Ectodermal cell (in vitro differentiated cells): ENCODE measurements at regions not wholly inside any gene's neighbourhood (a gene's known extent, or its start where the extent isn't known, plus 50 kb on each side); places are given as distances from the start of the nearest gene placed in this dataset.

ENCODE experiments used
- H3K27ac ChIP-seq: 2 replicates; pipeline ENCODE4 v1.7.0; 2013; ENCODE audit warnings: mild to moderate bottlenecking, low read depth, low read length; ENCODE audit not compliant: insufficient read depth, poor library complexity, severe bottlenecking
- H3K27me3 ChIP-seq: 2 replicates; pipeline ENCODE4 v1.7.0; 2013; ENCODE audit warnings: mild to moderate bottlenecking, low read length; ENCODE audit not compliant: insufficient read depth, control insufficient read depth, poor library complexity, severe bottlenecking
- H3K36me3 ChIP-seq: one replicate; pipeline ENCODE4 v1.7.0; 2013; ENCODE audit warnings: low read length; ENCODE audit not compliant: control insufficient read depth, insufficient read depth
- H3K4me1 ChIP-seq: one replicate; pipeline ENCODE4 v1.7.0; 2013; ENCODE audit warnings: low read length; ENCODE audit not compliant: control insufficient read depth, insufficient read depth
- H3K4me3 ChIP-seq: 2 replicates; pipeline ENCODE4 v1.7.0; 2013; ENCODE audit warnings: low read depth, low read length, control low read depth; ENCODE audit not compliant: insufficient read depth
- H3K9me3 ChIP-seq: 2 replicates; pipeline ENCODE4 v1.7.0; 2013; ENCODE audit warnings: mild to moderate bottlenecking, low read length, moderate library complexity; ENCODE audit not compliant: control insufficient read depth
- WGBS, 2 experiments: methylation state at CpG; one replicate each; pipeline ENCODE4 v1.1.7; 2013; ENCODE audit warnings: missing lambda C conversion rate in 2 of 2; 5-methylcytosine and 5-hydroxymethylcytosine counted together

DNA sequence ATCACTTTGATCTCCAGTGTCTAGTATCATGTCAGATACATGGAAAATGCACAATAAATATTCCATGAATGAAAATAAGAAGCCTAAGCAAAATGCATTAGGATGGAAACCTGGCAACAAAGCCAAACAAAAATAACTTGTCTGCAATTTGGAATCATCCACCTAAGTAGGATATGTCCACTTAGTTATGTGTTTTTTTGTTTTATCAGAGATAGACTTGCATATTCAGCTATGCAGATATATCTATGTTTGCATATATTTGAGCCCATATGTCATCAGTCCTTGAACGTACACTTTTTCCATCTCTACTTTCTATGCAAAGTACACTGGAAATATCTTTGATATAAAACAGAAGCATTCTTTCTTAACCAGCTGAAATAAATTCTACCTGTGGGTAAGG is 707.1 kb downstream of the EFNA5 start:
- H3K27me3 ChIP-seq, result no peaks in the 10 kb centered on the region
- no peaks in the 10 kb centered on the region for H3K36me3 ChIP-seq
- H3K9me3 ChIP-seq, result peaks cover 3% of the 10 kb centered on the region
- WGBS, 2 experiments, result 88% methylated on average over 1 of the region's 1 CpG; no CpG with 5 or more reads in 1 of the 2 experiments
- no peak overlapping the region for H3K27ac ChIP-seq
- no peaks in the 10 kb centered on the region for H3K4me1 ChIP-seq
- no peak overlapping the region for H3K4me3 ChIP-seq

DNA sequence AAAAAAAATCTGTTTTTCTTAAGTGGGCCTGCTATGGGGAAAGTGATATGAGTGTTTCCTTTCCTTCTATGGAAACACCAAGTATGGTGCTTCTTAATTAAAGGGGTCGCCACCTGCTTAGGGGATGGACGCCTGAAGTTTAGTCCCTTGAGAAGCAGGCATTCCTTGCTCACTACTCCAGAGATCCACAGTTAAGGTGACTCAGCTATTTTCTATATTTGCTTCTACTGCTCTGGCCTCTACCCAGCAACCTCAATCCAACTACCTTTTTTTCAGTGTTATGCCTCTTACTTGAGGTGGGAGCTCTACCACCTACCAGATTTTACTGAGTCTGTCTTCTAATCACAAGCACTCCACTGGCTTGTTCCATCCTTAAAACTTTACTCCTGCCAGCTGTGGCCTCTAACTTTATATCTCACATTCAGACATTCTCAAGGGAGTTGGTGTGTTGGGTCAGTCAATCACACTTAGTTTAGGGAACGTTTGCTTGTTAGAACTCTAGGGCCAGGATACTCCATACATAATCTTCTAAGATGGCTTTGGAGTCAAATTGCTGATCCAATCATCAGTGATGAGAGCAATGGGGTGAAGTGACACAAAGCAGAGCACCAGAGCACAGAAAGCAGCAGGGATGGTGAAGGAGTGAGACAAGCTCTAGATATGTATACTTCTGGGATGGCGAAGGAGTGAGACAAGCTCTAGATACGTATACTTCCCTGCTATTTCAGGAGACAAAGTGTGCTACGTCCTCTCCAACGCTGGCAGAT is 708.1 kb downstream of the EFNA5 start:
- WGBS, 2 experiments, result 93 to 94% methylated on average over 7 of the region's 7 CpGs
- no peaks in the 10 kb centered on the region for H3K36me3 ChIP-seq

DNA sequence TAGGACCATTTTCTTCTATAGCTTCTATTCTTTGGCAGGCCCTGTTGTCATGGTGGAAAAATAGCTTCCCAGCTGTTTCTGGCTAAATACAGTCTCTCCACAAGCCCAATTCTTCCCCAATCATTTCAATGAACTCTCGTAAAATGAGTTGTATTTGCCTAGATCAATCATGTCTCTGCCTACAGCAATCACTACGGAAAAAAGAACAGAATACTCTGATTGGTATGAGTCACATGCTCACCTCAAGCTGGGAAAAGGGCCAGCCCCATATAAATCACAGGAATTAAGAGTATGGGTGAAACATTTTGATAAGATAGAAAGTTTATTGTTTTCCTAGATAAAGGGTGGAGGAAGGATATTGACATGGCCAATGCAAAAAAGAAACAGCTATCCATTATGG is 711.4 kb downstream of the EFNA5 start:
- Histone ChIP-seq H3K36me3 (no peaks in the 10 kb centered on the region), H3K4me3 (no peak overlapping the region), H3K4me1 (no peaks in the 10 kb centered on the region), H3K27me3 (no peaks in the 10 kb centered on the region), H3K27ac (no peak overlapping the region), H3K9me3 (peaks cover 3% of the 10 kb centered on the region)
- 59 to 73% methylated on average over 2 of the region's 2 CpGs for WGBS, 2 experiments

More for the DNA sequence above, 708.1 kb downstream of the EFNA5 start:
- H3K4me1 ChIP-seq, result no peaks in the 10 kb centered on the region
- no peaks in the 10 kb centered on the region for H3K27me3 ChIP-seq
- peaks cover 3% of the 10 kb centered on the region for H3K9me3 ChIP-seq
- no peak overlapping the region for H3K27ac ChIP-seq
- H3K4me3 ChIP-seq, result no peak overlapping the region

DNA sequence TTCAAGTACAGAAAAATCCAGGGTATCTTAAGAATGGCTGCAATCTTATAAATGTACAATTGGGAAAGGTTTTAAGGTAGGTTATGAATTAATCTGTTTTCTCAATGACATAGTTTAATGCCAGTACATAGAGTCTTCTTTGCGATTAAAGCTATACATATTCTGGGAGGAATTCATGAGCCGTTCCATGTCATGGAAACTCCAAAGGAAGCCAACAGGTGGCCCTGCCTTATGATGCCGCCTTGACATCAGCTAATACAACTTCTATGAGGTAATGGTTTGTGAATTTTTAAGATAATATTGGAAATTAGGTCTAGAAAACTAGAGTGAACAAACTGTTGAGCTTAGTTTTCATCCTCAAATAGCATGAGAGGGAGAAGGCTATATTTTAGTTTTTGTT is 713.4 kb downstream of the EFNA5 start:
- no peak overlapping the region for H3K4me3 ChIP-seq
- WGBS, 2 experiments, result 97 to 98% methylated on average over 3 of the region's 3 CpGs
- no peaks in the 10 kb centered on the region for H3K27me3 ChIP-seq
- H3K9me3 ChIP-seq, result peaks cover 3% of the 10 kb centered on the region
- H3K27ac ChIP-seq, result no peak overlapping the region
- H3K4me1 ChIP-seq, result no peaks in the 10 kb centered on the region
- no peaks in the 10 kb centered on the region for H3K36me3 ChIP-seq

DNA sequence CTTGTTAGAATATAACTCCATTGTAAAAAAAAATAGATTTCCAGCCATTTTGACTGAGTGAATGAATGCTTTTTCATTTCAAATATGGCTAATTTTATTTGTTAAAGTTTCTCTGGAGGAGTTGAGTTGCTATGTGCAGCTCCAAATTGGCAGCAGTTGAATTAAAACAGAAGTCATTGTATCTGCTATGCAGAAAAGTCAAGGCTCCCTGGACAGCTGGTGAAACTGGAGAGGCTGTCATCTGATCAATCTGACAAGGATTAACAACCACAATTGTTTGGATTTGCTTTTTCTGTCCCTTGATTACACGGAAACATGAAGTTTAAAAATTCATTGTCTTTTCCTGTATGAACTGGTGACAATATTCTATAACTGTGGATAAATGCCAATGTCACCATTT is 713.9 kb downstream of the EFNA5 start:
- H3K27ac ChIP-seq, result no peak overlapping the region
- H3K4me3 ChIP-seq, result no peak overlapping the region
- no peaks in the 10 kb centered on the region for H3K27me3 ChIP-seq
- peaks cover 3% of the 10 kb centered on the region for H3K9me3 ChIP-seq
- no peaks in the 10 kb centered on the region for H3K4me1 ChIP-seq
- no peaks in the 10 kb centered on the region for H3K36me3 ChIP-seq
- WGBS, 2 experiments, result 82% methylated on average over 1 of the region's 1 CpG; no CpG with 5 or more reads in 1 of the 2 experiments

DNA sequence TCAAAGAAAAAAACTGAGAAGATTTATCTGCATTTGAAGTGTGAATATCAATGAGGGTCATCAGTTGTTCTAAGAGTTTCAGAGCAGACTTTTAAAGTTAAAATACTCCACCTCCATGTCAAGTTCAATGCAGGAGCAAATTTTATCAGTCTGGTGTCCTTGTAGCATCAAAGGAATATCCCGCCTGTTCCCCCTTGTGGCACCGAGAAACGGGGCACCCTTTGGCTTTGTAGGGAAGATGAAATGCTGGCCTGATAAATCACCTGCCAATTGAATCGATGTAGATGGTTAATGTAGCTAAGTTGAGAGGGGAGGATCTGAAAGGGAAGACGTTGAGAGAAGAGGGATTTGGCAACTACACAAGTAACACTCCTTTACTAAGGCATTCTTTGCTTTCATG is 714.5 kb downstream of the EFNA5 start:
- Histone ChIP-seq H3K36me3 (no peaks in the 10 kb centered on the region), H3K27me3 (no peaks in the 10 kb centered on the region), H3K4me3 (no peak overlapping the region), H3K4me1 (no peaks in the 10 kb centered on the region), H3K27ac (no peak overlapping the region), H3K9me3 (peaks cover 1% of the 10 kb centered on the region)
- 90 to 98% methylated on average over 5 of the region's 5 CpGs for WGBS, 2 experiments

DNA sequence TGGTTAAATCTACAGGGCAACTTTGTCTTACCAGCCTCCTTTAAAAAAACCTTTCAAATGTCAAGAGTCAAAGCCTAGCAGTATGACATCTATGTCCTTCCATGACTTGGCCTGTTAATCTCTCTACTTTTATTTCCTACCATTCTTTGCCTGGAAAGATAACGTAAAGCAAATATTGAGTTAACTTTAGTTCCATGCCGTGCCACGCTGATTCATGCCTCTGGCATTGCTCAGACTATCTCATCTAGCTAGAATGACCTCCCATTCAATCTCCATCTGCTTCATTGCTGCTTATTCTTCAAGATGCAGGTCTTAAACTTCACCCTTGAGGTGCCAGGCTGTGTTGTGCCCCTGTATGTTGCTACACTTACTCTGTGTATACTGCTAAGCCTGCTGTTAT is 729.8 kb downstream of the EFNA5 start:
- Histone ChIP-seq H3K9me3 (no peaks in the 10 kb centered on the region), H3K4me1 (no peaks in the 10 kb centered on the region), H3K4me3 (no peak overlapping the region), H3K36me3 (no peaks in the 10 kb centered on the region), H3K27me3 (no peaks in the 10 kb centered on the region), H3K27ac (no peak overlapping the region)
- WGBS, 2 experiments, result 93 to 96% methylated on average over 3 of the region's 3 CpGs

DNA sequence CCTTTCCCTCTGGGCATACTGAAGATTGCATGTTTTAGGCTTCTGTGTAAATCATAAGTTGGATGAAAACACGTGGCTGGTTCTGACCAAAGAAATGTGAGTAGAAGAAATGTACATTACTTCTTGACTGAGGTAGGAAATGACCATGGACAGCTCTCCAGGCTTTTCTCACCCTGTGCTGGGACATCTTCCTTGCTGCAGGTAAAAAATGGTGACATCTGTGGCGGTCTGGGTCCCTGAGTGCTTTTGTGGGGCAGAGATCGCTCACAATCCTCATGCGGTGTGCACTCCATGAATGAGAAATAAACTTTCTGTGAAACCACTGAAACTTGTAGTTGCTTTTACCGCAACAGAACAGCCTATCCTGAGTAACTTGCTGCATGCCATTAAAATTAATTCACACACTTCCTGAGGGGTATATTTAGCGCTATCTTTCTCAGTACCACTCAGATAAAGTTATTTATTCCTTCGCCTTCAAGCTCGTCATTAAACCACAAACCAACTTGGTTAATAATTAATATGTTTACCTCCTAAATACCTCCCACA is 730.4 kb downstream of the EFNA5 start:
- H3K9me3 ChIP-seq, result no peaks in the 10 kb centered on the region
- WGBS, 2 experiments, result 93% methylated on average over 8 of the region's 8 CpGs
- no peak overlapping the region for H3K27ac ChIP-seq
- no peaks in the 10 kb centered on the region for H3K4me1 ChIP-seq
- H3K27me3 ChIP-seq, result no peaks in the 10 kb centered on the region
- no peak overlapping the region for H3K4me3 ChIP-seq
- H3K36me3 ChIP-seq, result no peaks in the 10 kb centered on the region

DNA sequence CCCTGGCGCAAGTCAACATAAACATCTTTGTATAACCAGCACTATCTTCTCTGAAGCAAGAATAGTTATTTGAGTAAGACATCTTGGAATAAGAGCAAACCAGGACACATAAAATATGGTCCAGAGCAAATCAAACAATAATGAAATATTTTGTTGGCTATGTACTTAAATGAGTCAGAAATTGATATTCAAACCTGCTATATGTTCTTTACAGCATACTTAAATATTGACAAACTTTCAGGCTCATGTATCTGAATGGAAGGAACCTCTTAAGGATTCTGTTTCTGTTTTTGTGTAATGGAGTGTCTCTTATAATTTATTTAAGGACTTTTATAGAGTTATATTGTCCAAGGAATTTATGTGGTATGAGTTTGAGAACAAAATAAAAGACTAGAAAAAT is 747.3 kb downstream of the EFNA5 start:
- Histone ChIP-seq H3K36me3 (no peaks in the 10 kb centered on the region), H3K27me3 (no peaks in the 10 kb centered on the region), H3K9me3 (peaks cover 2% of the 10 kb centered on the region), H3K4me3 (no peak overlapping the region), H3K4me1 (no peaks in the 10 kb centered on the region), H3K27ac (no peak overlapping the region)
- WGBS, 2 experiments, result no CpG with 5 or more reads among the region's 1 CpG

DNA sequence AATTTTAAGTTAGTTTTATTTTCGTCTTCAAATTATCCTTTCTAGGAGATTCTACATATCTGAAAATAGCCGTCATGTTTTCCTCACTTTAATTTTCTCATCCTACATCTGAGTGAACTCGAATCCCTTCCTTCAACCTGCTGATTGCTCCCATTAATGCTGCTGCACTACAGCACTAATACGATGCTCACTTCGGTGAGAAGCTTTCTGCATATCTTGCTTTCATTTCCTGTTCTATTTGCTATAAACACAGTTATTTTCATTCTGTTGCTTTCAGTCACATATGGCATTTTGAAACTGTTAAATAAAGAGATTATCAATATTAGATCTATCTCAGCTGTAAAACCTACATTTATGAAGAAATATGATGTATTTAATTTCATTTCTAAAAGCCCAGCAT is 749.2 kb downstream of the EFNA5 start:
- WGBS, 2 experiments, result 93% methylated on average over 5 of the region's 5 CpGs
- no peaks in the 10 kb centered on the region for H3K4me1 ChIP-seq
- H3K27me3 ChIP-seq, result no peaks in the 10 kb centered on the region
- H3K4me3 ChIP-seq, result no peak overlapping the region
- no peak overlapping the region for H3K27ac ChIP-seq
- no peaks in the 10 kb centered on the region for H3K36me3 ChIP-seq
- H3K9me3 ChIP-seq, result peaks cover 2% of the 10 kb centered on the region
